NCI-H2196 (cell line): ENCODE measurements at regions not wholly inside any gene's neighbourhood (a gene's known extent, or its start where the extent isn't known, plus 50 kb on each side); places are given as distances from the start of the nearest gene placed in this dataset.

Experiments used
- DNase-seq: peaks from one replicate; lab custom pipeline; 2025; ENCODE audit not compliant: unreplicated experiment; lab: John Stamatoyannopoulos, UW

- DNase-seq = no peak
These were observed 182.5 kb upstream of the HDAC4 start for GRCh38 chr2:239583171-239583878.

- no peak for DNase-seq
These were observed 181.7 kb upstream of the HDAC4 start for GRCh38 chr2:239582476-239582875.

GRCh38 chr2:239581352-239581901 lies 180.6 kb upstream of the HDAC4 start:
- no peak for DNase-seq

- DNase-seq = no peak
These were observed 179.3 kb upstream of the HDAC4 start for GRCh38 chr2:239580199-239580527.

- no peak for DNase-seq
These were observed 178.8 kb upstream of the HDAC4 start for GRCh38 chr2:239579524-239580198.

- DNase-seq = no peak
These were observed 178.3 kb upstream of the HDAC4 start for GRCh38 chr2:239579081-239579480.

- no peak for DNase-seq
These were observed 177.6 kb upstream of the HDAC4 start for GRCh38 chr2:239578381-239578780.

- DNase-seq = no peak
These were observed 177.1 kb upstream of the HDAC4 start for GRCh38 chr2:239577935-239578334.

- no peak for DNase-seq
These were observed 176.2 kb upstream of the HDAC4 start for GRCh38 chr2:239576784-239577685.

- no peak for DNase-seq
These were observed 175.2 kb upstream of the HDAC4 start for GRCh38 chr2:239575931-239576445.

GRCh38 chr2:239574434-239575156 lies 173.8 kb upstream of the HDAC4 start:
- no peak for DNase-seq

- no peak for DNase-seq
These were observed 173.2 kb upstream of the HDAC4 start for GRCh38 chr2:239574054-239574433.

GRCh38 chr2:239570971-239571520 lies 170.2 kb upstream of the HDAC4 start:
- no peak for DNase-seq

GRCh38 chr2:239570216-239570925 lies 169.6 kb upstream of the HDAC4 start:
- no peak for DNase-seq

- no peak for DNase-seq
These were observed 168.7 kb upstream of the HDAC4 start for GRCh38 chr2:239569401-239570090.

GRCh38 chr2:239568601-239569000 lies 167.8 kb upstream of the HDAC4 start:
- DNase-seq = no peak

GRCh38 chr2:239567786-239568185 lies 167.0 kb upstream of the HDAC4 start:
- DNase-seq = no peak

- DNase-seq = no peak
These were observed 166.3 kb upstream of the HDAC4 start for GRCh38 chr2:239566995-239567568.
